ENCODE measurements at regions not wholly inside any gene's neighbourhood (a gene's known extent, or its start where the extent isn't known, plus 50 kb on each side); places are given as distances from the start of the nearest gene placed in this dataset.

DNA sequence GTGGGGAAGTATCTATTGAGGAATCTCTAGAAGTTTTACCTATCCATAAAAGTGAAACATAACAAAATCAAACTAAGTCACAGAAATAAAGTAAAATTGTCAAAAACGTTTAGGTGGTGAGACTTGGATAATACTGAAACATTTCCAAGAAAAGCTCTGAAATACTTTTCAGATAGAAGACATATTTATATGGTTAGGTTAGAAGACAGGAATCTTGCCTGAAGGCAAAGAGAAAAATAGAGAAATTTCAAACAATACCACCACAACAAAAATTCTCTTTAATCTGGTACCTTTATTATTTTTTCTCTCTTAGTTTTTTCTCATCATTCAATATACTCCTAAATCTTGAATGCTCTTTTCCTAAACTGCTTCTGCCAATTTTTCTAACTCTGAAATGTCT is 222.7 kb upstream of the PLSCR5 start:
- DNase-seq = no peak

DNA sequence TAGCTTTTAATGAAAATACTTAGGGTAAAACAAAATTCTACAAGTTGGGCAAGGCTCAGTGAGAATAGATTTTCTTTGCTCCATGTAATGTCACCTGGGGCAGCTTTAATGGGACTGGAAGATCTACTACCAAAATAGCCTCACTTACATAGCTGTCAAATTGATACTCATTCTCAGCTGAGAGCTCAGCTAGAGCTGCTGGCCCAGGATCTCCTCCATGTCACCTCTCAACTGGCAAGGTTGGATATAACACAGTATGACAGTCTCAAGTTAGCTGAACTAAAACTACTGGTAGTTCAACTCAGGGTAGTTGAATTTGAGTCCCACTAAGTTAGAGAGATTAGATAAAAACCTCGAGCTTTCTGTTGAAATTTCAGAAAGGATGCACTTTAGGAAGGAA is 218.5 kb upstream of the PLSCR5 start:
- no peak for DNase-seq

DNA sequence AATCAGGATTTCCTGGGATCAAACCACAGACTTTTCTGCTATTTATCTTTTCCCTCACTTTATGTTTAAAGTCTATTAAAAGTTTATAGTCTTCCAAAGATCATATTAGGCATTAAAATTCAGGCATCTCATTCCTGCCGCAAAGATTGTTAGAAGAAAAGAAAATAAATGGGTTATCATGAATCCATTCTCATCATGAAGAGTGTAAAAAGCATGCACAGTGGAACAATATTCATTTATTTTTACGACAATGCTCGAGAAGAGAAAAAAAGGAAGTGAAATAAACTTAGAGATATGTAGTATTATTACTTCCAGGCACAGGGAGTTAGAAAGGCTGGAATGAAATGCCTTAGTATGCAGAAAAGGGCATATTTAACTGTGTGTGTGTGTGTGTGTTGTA is 213.7 kb upstream of the PLSCR5 start:
- peak; percentile 21 for DNase-seq

DNA sequence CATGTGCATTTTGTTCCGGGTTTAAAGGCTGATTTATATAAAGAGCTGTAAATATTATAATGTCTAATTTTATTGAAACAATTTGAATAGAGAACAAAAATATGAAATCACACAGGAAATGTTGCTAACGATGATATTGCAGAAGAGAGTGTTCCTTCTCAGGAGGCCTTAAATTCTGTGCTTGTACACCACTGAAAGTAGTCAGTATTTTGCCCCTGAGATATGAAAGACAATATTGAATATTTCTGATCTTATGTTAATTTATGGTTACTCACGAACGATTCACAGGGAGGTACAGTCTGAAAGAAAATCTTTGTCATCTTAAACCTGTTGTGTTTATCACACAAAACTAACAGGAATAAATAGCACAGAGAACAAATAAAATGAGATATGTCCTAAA is 213.2 kb upstream of the PLSCR5 start:
- no peak for DNase-seq

DNA sequence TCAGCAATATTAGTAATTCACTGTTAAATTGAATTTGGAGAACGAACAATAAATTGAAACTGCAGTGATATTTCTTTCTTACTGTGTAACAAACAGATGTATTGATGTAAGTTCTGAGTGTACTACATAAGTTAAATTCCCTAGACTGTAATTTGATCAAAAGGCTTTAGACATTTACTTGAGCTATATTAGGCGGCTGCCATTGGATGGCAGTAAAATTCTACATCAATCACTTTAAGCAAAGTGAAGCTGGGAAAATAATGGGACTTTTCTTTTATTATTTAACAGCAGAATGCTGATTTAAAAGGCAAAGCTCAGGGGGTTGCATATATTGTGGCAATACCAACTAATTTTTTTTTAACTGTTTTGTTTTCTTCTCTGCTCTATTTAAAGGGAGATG is 212.6 kb upstream of the PLSCR5 start:
- peak; percentile 77 for DNase-seq

DNA sequence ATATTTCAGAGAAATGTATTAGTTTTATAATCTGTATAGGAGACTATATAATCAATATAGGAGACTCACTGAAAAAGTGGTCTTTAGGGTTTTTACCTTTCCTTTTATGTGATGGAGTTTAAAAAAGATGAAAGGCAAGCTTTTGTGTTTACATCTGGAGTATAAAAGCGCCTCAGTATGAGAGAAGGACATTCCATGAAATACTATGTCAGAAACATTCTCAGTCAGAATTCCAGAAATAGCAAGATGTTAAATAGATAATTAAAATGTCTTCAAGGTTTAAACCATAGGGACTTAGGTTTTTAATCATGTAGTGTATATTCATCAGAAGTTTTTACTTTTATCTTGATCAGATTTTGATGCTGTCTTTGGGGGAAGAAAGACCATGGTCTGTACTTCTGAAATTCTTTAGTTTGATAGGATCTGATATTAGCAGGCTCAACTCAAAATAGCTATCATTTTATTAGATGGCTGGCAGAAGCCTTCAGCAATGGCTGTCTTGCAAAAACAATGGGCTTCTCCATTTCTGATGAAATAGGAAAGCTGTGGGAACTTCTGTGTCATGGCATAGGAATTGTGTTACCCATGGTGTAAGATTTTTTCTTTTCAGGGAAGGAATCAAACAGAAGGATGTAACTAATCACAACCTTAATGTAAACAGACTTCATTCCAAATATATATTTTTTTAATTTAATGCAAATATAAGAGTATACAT is 209.6 kb upstream of the PLSCR5 start:
- DNase-seq = peak; percentile 86

DNA sequence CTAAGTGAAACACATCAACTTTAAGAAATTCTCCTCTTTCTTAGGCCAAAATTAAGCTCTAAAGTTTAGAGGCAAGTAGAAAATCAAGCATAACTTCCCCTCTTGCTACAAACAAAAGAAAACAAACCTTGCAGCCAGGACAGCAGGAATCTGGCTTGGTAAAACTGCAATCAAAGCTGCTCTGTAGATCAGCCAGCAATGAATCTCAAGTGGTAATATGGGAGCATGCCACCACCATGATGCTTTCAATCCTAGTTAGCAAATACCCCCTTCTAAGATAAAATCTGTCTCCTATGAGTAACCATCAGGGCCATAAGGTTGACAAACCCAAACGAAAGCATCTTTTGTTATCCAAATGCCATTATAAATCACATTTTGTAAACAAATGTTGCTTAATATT is 208.3 kb upstream of the PLSCR5 start:
- DNase-seq = peak; percentile 38

DNA sequence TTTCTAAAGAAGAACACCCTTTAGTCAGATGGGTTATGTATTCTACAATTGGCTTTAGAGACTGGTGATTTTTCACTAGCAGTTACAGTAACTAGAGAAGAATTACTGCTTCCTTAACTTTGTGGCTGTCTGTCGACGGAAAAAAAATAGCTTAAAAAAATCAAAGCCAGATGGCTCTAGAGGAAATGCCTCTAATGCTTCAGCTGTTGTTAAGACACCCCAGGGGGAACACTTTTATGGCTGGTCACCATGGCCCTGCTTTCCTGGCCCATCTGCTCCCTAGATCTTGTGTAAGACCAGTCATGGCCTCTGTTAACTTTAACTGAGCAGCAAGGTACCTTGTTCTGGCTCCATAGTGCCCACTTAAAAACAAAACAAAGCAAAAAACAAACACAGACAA is 198.6 kb upstream of the PLSCR5 start:
- DNase-seq = peak; percentile 97

DNA sequence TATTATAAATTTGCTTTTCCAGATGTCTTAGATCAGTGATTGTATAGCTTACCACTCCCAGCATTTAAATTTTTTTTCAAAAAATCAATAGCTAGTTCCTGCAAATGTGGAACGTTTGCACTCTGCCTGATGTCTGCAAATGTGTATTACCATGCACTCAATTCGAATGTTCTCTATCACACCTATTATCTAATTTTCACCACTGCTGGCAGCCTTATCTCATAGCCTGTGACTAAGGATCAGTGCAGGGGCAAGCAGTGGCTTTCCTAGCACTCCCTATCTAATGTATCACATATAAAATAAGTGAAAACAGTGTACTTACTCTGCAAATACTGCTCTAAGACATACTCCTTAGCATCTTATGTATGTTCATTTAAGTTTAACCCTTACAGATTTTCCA is 196.3 kb upstream of the PLSCR5 start:
- DNase-seq = no peak

DNA sequence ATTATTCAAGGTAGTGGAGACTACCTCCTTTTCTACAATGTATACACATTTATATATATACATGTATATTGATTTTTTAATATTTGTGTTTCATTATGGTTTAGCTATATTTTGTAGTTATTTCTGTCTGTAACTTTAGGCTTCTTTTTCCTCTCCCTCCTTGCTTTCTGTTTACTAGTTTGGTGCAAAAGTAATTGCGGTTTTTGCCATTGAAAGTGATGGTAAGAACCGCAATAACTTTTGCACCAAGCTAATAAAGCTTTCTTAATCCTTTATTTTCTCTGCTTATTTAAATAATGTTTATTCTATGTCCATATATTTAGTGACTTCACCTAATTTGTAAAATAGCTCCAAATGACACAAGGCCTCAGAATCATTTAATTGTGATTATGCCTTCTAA is 195.3 kb upstream of the PLSCR5 start:
- no peak for DNase-seq

DNA sequence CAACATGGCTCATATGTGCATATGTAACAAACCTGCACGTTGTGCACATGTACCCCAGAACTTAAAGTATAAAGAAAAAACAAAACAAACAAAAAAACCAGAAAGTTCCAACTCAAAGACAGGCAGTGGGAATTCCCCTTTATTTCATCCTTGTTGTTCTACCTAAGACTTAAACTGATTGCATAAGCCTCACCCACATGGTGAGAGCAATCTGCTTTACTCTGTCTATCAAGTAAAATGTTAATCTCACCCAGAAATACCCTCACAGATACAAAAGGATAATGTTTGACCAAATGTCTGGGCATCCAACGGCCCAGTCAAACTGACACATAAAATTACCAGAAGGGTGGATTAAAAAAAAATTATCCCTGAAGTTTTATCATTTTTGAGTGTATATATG is 190.9 kb upstream of the PLSCR5 start:
- no peak for DNase-seq

DNA sequence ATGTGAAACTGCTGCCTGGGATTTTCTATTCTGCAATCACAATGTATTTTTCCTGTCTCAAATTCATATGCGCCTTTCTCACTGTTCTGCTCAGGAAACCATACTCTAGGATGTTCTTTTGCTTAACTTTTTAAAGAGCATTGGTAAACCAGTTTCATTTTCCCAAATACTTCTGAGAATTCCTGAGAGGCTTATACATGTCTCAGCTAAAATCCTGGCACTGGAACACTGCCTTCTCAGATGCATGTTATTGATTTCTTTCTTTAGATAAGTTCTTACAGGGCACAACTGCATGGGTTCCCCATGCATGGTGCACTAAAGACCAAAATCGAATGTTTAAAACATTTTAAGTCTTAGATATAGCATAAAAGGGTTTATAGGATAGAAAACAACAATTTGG is 178.3 kb upstream of the PLSCR5 start:
- peak; percentile 22 for DNase-seq

DNA sequence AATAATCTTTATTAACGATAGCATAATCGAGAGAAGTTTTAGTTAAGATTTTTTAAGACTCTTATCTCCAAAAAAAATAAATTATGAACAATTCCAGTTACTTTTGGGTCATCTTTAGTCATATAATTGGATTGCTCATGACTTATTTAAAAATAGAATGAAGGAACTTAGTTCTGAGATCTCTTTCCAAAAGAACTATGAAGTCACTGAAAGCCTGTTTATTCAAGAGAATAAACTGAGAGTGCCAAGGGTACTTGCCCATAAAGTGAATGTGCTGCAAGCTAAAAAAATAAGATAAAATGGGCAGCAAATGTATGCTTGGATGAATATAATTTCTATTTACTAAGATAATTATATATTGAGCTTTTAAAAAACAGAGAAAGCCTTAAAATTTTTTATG is 176.5 kb upstream of the PLSCR5 start:
- DNase-seq = peak; percentile 17

DNA sequence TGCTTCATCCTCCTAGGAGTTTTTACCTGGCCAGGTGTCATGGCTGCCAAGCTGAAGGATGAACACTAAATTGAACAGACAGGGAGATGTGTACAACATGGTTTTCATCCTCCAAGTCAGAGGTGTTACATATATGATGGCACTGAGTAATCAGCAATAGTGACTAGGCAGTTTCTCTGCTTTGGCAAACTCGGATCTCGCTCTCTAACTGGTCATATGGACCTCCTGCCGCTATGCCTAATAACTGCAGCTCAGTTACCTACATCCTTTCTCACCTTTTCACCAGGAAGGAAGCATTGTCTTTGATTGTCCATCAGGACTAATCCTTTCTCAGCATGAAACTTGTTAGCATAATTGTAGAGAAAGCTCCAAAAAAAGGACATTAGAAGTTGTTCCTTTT is 175.9 kb upstream of the PLSCR5 start:
- DNase-seq = no peak

DNA sequence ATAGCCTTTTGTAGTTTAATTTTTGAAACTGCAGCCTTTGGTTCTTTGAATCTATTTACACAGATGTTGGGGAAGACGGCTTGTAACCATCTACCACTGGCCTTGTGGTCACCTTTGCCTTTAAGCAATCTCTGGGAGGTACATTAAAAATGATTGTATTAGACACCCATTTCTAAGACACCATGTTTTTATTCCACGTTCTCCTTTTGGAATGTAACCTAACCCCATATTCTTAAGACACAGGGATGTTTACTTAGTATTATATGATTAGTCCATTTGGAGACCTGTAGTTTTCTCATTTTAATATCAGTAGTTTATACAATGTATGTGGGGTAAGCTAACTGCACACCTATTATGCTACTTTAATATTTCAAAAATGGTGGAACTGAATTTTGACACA is 175.1 kb upstream of the PLSCR5 start:
- DNase-seq = no peak

DNA sequence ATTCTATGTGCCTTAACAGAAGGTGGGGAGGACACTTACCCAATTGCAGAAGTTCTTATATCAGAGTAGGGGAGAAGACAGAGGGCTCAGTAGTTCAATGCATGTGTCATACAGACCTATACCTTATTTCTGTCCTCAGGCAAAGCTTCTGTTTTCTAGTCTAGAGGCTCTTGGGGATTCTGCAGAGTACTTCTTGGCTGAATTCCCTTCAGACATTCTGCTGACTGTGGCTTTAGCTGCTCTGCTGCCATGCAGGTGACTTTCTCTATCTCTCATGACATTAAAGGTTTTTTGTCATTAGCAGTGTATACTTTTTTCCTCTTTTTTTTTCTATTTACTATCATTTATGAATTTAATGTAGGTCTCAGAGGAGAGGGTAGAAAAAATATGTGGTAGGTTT is 172.8 kb upstream of the PLSCR5 start:
- DNase-seq = no peak

DNA sequence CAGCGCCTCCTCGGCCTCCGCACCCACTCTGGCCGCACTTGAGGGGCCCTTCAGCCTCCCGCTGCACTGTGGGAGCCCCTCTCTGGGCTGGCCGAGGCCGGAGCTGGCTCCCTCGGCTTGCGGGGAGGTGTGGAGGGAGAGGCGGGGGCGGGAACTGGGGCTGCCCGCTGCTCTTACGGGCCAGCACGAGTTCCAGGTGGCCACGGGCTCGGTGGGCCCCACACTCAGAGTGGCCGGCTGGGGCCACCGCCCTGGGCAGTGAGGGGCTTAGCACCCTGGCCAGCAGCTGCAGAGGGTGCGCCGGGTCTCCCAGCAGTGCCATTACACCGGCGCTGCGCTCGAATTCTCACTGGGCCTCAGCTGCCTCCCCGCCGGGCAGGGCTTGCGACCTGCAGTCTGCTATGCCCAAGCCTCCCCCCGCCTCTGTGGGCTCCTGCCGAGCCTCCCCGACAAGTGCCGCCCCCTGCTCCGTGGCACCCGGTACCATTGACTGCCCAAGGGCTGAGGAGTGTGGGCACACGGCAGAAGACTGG is 167.1 kb upstream of the PLSCR5 start:
- no peak for DNase-seq

DNA sequence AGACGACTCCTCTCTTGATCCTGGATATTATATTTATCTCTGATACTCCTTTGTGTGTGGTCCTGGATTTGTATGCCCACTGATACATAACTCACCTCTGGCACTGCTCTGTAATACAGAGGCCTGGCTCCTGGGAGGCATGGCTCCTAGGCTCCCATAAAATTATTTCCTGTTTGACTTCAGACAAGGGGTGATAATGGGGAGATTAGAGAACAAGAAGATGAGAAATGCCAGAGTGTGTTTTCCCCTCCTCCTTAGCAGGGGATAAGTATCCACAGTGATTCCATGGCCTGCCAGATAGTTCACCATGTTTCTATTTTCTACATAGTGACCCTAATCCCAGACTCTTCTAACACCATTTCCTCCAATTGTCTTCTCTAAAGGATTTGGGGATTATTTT is 165.7 kb upstream of the PLSCR5 start:
- no peak for DNase-seq

DNA sequence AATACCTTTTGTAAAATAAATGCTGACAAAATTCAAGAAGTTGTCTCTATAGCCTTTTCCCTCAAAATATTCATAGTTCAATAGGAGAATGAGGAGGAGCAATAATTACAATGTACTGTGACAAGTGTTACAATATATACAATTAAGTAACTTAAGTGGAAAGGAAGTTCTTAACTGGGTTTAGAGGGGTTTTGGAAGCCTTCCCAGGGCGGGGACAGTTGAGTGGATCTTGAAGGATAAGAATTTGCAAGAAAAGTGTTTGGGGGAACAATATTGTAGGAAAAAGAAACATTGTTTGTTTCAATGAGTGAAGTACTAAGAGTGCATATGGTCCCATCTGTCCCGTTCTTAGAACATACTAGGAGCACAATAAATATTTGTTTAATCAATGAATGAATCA is 165.2 kb upstream of the PLSCR5 start:
- no peak for DNase-seq

DNA sequence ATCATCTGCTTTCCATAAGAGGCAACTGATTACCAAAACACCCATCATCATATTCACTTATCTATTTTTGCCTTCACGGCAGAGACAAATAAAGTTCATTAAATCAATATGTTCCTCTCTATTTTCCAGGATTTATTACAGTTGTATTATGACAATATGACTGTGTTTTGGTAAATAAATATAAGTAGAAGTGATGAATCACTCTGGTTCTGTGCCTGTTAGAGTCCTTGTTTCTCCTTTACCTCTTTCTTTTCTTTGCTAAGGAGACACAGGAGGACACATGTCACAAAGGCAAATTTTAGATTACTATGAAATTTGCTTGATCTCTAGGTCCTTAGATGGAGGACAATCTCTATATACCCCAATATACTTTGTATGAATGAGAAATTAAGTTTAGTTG is 152.6 kb upstream of the PLSCR5 start:
- no peak for DNase-seq

DNA sequence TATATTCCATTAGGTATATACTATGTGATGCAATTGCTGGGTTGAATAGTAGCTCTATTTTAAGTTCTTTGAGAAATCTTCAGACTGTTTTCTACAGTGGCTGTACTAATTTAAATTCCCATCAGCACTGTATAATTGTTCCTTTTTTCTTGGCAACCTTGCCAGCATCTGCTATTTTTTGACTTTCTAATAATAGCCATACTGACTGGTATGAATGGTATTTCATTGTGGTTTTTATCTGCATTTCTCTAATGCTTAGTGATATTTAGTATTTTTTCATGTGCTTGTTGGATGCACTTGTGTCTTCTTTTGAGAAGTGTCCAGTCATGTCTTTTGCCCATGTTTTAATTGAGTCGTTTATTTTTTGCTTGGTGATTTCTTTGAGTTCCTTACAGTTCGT is 145.1 kb upstream of the PLSCR5 start:
- peak; percentile 89 for DNase-seq

DNA sequence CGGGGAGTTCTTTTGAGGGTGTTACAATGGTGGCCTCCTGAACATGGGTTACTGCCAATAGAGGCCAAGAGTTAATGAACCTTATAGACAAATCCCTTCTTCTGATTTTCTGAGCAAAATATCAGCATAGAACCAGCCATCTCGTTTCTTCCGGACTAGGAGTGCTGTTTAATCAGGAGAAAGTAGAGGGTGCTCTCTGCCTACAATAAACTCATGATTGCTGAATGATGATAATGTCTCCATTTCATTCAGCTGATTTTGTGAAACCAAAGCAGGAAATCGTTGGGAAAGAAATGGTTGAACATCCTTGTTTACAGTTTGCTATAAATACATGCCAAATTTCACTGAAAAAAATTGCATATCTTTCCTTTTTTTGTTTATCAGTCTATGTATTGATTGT is 142.8 kb upstream of the PLSCR5 start:
- peak; percentile 76 for DNase-seq

DNA sequence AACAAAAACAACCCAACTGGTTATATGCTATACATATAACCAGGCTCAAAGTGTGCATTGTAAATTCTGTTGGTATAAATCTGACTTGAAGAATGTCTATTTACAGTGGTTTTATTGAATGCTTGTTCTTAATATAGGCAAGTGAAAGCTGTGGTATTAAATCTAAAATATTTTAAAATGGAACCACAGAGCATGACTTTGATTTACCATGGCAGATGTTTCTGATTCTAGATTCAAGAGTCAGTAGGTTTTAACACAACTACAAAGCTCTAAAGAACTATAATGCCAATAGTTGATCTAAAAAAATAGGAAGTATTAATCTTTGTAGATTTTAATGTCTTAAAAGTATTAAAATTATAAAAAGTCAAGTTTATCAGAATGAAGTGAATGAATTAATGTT is 141.9 kb upstream of the PLSCR5 start:
- peak; percentile 39 for DNase-seq

DNA sequence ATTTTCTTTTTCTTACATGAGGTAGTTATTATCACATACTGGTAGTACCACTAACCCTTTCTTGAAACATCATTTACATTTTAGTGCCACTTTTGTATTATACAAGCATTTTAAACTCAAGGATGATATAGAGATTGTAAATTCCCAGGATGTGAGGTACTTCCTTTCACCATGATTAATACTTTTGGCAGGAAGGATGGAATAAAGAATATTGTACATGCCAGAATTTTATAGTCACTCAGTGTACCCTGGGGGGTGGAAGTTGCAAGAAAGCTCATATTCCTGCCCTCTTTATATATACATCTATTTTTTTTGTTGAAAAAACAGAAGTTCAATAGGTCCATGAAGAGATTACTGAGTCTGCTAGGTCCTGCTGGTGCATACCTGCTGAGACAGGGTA is 141.0 kb upstream of the PLSCR5 start:
- DNase-seq = peak; percentile 87

DNA sequence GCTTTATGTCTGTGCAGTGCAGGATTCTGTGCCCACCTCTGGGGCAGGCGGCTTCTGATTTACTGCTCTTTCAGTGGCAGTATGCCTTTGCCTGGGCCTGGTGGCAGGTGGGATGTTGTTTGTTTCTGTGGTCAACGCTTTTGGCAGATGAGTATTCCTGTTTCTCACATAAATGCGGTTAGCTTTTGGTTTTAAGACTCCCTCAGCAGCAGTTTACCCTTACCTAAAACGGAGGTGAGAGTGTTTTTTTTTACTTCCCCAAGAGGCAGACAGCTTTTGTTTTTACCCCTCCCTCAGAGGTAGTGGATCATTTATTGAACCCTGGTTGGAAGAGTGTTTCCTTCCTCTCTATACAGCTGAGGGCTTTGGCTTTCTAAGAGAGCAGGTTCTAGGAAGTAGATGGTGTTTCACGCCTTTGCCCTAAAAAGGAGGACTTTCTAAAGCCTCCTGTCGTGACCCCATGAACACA is 134.1 kb upstream of the PLSCR5 start:
- DNase-seq = no peak
